ENCODE measurements at regions not wholly inside any gene's neighbourhood (a gene's known extent, or its start where the extent isn't known, plus 50 kb on each side); places are given as distances from the start of the nearest gene placed in this dataset.

- Histone ChIP-seq H3K79me2 (ENCODE audit: low read depth) (no peaks in the 10 kb centered on the region), H3K27me3 (no peaks in the 10 kb centered on the region), H3K4me2 (no peak overlapping the region), H3K4me1 (no peaks in the 10 kb centered on the region), H3K36me3 (no peaks in the 10 kb centered on the region), H3K4me3 (no peak overlapping the region), H4K20me1 (ENCODE audit: low read depth) (no peaks in the 10 kb centered on the region), H3F3A (ENCODE audit: low read depth) (no peaks in the 10 kb centered on the region), H2AFZ (replicated peaks) (no peak overlapping the region), H3K9me3 (ENCODE audit: low read depth) (no peaks in the 10 kb centered on the region), H3K9ac (no peak overlapping the region), H3K27ac (no peak overlapping the region)
- H3K9me3 Mint-ChIP-seq: no peaks in the 10 kb centered on the region
- no peak overlapping the region for H3K4me3 Mint-ChIP-seq
- no peak overlapping the region for H3K27ac Mint-ChIP-seq
- DNase-seq (ENCODE audit: low spot score): no peak
- no peaks in the 10 kb centered on the region for H3K36me3 Mint-ChIP-seq
- H3K27me3 Mint-ChIP-seq (ENCODE audit: insufficient read depth, low read depth): no peaks in the 10 kb centered on the region
- TF ChIP-seq EZH2 (IDR thresholded peaks at IDR 0.05) (no peak), CTCF (IDR thresholded peaks at IDR 0.05) (no peak), EZH2phosphoT487 (IDR thresholded peaks at IDR 0.05) (no peak)
- H3K4me1 Mint-ChIP-seq: no peaks in the 10 kb centered on the region
These were observed 264.2 kb downstream of the SLC6A15 start for GRCh38 chr12:84648425-84648824.

GRCh38 chr12:84644908-84645307 is 267.7 kb downstream of the SLC6A15 start:
- no peaks in the 10 kb centered on the region for H3K27me3 Mint-ChIP-seq (ENCODE audit: insufficient read depth, low read depth)
- H3K36me3 Mint-ChIP-seq: no peaks in the 10 kb centered on the region
- Histone ChIP-seq H3K9me3 (ENCODE audit: low read depth) (no peaks in the 10 kb centered on the region), H3K4me1 (no peaks in the 10 kb centered on the region), H3K27me3 (no peaks in the 10 kb centered on the region), H4K20me1 (ENCODE audit: low read depth) (no peaks in the 10 kb centered on the region), H3F3A (ENCODE audit: low read depth) (no peaks in the 10 kb centered on the region), H3K36me3 (no peaks in the 10 kb centered on the region), H3K4me3 (no peak overlapping the region), H3K9ac (no peak overlapping the region), H3K27ac (no peak overlapping the region), H3K4me2 (no peak overlapping the region), H3K79me2 (ENCODE audit: low read depth) (no peaks in the 10 kb centered on the region), H2AFZ (replicated peaks) (no peak overlapping the region)
- H3K4me3 Mint-ChIP-seq: no peak overlapping the region
- peaks cover 8% of the 10 kb centered on the region for H3K4me1 Mint-ChIP-seq
- no peak overlapping the region for H3K27ac Mint-ChIP-seq
- no peak for DNase-seq (ENCODE audit: low spot score)
- H3K9me3 Mint-ChIP-seq: no peaks in the 10 kb centered on the region
- no peak for TF ChIP-seq EZH2phosphoT487 (IDR thresholded peaks at IDR 0.05)
- no peak for TF ChIP-seq EZH2 (IDR thresholded peaks at IDR 0.05)
- no peak for TF ChIP-seq CTCF (IDR thresholded peaks at IDR 0.05)

GRCh38 chr12:84643993-84644392 is 268.6 kb downstream of the SLC6A15 start:
- H3K27ac ChIP-seq: no peak overlapping the region
- Mint-ChIP-seq H3K27ac (no peak overlapping the region), H3K4me1 (peaks cover 8% of the 10 kb centered on the region), H3K9me3 (no peaks in the 10 kb centered on the region), H3K36me3 (no peaks in the 10 kb centered on the region), H3K27me3 (ENCODE audit: insufficient read depth, low read depth) (no peaks in the 10 kb centered on the region), H3K4me3 (no peak overlapping the region)
- H3K36me3 ChIP-seq: no peaks in the 10 kb centered on the region
- no peak overlapping the region for H3K4me3 ChIP-seq
- no peaks in the 10 kb centered on the region for H3K9me3 ChIP-seq (ENCODE audit: low read depth)
- no peak overlapping the region for H3K4me2 ChIP-seq
- H3K9ac ChIP-seq: no peak overlapping the region
- DNase-seq (ENCODE audit: low spot score): no peak
- no peaks in the 10 kb centered on the region for H3K27me3 ChIP-seq
- no peak for TF ChIP-seq CTCF (IDR thresholded peaks at IDR 0.05)
- no peak for TF ChIP-seq EZH2 (IDR thresholded peaks at IDR 0.05)
- no peak for TF ChIP-seq EZH2phosphoT487 (IDR thresholded peaks at IDR 0.05)
- H3K4me1 ChIP-seq: no peaks in the 10 kb centered on the region
- H2AFZ ChIP-seq (replicated peaks): no peak overlapping the region
- H3K79me2 ChIP-seq (ENCODE audit: low read depth): no peaks in the 10 kb centered on the region
- no peaks in the 10 kb centered on the region for H3F3A ChIP-seq (ENCODE audit: low read depth)
- H4K20me1 ChIP-seq (ENCODE audit: low read depth): no peaks in the 10 kb centered on the region

All from neural progenitor cell (in vitro differentiated cells).